NCI-H2196 (cell line): ENCODE measurements at regions not wholly inside any gene's neighbourhood (a gene's known extent, or its start where the extent isn't known, plus 50 kb on each side); places are given as distances from the start of the nearest gene placed in this dataset.
A peak's percentile ranks its signal among the peaks of the same experiment; 100 is the strongest.

Experiments
- DNase-seq: peaks from one replicate; lab custom pipeline; 2025; ENCODE audit not compliant: unreplicated experiment; lab: John Stamatoyannopoulos, UW

DNA sequence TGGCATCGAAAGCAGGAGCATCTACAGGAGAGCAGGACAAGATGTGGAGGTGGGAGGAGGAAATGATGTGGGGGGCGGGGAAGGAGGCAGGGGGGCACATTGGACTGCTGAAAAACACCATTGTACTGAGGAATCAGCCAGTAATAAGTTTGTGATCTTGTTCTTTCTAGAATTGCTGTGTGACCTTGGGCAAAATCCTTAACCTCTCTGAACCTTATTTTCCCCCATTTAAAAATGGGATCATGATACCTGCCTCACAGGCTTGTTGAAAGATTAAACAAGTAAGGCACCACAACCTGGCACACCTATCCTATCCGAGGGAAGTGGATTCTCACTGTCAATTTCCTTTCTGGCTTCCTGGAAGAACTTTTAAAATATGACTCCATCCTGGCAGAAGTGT, 56.9 kb upstream of the ARRDC4 start:
- no peak for DNase-seq

DNA sequence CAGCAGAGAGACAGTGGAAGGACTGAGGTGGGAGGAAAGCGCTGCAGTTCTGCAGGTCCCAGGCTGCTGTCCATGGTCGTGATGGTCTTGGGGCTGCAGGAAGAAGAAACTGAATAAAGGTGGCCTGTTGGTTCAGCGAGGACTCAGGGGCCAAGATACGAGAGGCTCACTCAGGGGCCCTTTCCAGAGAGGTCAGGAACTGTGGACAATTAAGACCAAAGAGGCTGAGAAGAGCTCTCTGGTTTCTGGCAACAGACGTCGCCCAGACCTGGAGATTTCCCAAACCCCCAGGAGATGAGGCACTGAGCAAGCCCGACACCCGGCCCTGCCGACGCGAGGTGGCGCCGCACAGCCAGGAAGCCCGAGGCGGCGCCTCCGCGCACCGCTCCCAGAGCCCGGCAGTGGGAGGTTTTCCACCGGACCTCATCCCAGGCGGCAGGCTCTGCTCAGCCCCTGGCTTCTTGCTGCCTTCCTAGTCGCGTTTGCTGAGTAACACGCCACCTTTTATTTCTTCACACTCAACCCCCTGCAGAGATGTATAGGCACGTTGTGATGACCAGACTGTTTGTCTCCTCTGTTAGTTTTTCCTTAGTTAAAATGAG, 56.4 kb upstream of the ARRDC4 start:
- peak; percentile 12 for DNase-seq

DNA sequence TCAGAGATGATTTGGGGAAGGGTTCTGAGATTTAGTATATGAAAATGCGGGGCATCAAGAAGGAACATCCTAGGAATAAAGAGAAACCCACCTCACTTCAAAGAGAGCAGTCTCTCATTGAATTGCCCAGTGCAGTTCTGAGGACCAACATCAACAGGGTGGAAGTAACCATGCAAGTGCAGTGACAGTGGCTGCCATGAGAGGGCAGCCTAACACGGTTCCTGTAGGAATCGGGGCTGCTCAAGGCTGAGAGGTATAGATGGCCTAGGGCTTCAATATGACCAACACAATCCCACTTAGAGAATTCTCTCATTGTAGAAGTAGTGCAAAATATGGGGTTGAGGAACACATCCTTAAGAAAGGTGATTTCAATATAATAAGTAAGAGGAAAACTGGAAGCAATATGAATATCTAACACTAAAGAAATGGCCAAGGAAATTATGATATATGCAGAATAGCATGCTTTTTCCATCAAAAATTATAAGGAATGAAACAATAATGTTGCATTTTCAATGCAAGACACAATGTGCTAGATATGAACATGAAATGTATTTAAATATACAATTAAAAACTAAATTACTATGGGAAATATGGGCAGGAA, 51.1 kb upstream of the ARRDC4 start:
- peak; percentile 35 for DNase-seq
